NCI-H526 (cell line): ENCODE measurements at regions not wholly inside any gene's neighbourhood (a gene's known extent, or its start where the extent isn't known, plus 50 kb on each side); places are given as distances from the start of the nearest gene placed in this dataset.

Source experiments
- DNase-seq, 2 experiments: peaks; one replicate each; lab custom pipeline; 2025; lab: John Stamatoyannopoulos, UW

DNA sequence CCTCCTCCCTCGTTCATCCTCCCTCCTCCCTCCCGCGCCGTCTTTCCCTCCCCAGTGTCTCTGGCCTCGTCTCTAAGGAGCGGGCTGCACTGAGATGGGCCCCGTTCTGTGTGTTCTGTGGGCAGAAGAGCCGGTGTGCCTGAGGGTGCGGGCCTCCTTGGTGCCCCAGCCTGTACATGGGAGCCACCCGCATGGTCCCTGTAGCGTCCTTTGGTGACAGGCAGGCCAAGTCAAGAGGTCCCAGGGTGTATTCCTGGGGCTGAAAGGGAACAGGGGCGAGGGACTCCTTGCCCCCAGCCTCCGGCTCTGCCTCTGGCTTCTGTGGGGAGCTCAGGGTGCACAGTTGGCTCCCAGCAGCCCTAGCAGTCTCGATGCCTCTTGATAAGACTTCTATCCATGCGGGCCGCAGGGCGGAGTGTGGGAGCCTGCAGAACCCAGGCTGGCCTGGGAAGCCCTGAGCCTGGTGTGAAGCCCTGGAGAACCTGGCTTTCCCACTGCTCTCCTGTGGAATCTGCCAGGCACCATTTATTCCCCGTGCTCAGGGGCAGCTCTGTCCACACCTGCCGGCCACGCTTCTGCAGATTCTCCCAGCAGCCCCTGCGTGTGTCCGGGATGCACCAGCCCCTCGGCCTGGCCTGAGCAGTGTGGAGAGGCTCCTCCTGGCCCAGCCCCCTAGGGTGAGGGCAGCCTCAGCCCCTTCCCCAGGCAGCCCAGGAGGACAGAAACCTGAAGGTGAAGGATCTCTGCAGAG lies 181.3 kb downstream of the KIF26A start:
- no peak for DNase-seq

DNA sequence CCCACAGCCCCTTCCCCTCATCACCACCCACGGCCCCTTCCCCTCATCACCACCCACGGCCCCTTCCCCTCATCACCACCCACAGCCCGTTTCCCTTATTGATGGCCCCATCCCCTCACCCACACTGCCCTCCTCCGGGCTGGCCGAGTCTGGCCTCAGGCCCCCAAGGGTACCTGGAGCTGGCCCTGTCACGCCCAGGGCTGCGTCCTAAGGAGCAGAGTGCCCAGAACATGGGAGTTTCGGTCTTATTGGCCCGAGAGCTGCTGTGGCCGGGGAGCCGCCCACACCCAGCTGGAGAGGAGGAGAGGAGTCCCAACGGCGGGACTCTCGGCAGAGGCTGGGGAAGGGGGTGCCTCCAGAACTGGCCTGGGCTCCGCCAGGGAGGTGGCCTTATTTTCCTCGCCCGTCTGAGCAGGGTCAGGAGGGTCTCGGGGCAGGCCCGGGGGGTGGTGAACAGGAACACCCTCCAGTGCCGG lies 182.3 kb downstream of the KIF26A start:
- no peak for DNase-seq

- DNase-seq: no peak
Measured at GRCh38 chr14:104321088-104321801, 182.9 kb downstream of the KIF26A start.

- DNase-seq: no peak
Measured at GRCh38 chr14:104321802-104322130, 183.4 kb downstream of the KIF26A start.

DNA sequence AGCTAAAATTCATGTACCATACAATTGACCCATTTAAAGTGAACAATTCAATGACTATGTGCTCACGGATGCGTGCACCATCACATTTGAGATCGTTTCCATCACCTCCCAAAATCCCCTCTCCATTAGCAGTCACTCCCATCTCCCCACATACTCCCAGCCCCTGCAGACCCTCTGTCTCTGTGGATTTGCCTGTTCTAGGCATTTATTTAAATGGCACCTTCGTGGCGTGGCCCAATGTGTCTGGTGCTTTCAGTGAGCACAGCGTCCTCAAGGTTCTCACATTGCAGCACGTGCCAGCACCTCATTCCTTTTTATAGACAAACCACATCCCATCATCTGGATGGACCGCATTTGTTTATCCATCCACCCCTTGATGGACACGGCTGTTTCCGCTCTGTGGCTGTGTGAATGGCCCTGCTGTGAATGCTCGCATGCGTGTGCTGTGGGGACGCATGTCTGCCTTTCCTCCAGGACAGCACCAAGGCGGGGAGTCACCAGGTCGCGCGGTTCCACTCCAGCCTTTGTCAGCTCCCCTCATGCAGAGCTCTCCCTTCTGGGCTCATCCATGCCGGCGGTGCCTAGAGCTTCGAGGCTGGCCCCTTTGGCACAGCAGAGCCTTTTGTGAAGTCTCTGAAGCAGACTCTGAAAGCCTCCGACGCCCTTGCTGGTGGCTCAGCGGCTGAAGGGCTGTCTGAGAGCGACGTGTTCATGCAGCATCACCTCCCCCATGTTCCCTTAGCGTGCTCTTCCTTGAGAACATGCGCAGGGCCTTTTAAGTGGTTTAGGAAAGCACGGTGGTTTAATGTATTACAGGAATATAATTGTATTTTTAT lies 184.4 kb downstream of the KIF26A start:
- DNase-seq: no peak

DNA sequence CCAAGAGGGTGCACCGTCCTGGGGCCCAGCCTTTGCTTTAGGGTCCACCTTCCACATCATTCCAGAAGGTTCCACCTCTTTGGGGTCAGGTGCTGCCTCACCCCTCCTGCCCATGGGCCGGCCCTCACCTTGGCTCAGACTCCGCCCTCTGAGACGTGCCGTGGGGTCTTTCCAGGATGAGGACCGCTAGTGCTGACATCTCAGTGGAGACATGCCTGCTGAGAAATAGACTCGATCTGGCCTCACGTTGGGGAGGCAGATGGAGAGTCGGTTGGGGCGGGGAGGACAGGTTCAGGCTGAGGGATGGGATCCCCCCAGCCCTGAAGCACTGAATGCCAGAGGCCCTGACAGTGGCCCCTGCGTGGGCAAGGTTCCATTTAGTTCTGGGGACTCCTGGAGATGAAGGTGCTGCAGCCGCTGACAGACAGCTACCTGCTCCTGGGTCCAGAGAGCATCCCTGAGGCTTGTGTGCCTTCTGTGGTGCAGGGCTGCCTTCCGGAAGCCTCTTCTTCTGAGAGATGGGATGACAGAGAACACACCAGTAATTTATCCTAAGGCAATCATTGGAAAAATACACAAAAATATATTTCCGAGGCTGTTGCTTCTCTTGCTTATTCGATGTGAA lies 185.3 kb downstream of the KIF26A start:
- DNase-seq: no peak

GRCh38 chr14:104326848-104327247 lies 188.5 kb downstream of the KIF26A start:
- DNase-seq: no peak

- no peak for DNase-seq
Measured at GRCh38 chr14:104328607-104329006, 190.2 kb downstream of the KIF26A start.

GRCh38 chr14:104329793-104330192 lies 191.4 kb downstream of the KIF26A start:
- no peak for DNase-seq

DNA sequence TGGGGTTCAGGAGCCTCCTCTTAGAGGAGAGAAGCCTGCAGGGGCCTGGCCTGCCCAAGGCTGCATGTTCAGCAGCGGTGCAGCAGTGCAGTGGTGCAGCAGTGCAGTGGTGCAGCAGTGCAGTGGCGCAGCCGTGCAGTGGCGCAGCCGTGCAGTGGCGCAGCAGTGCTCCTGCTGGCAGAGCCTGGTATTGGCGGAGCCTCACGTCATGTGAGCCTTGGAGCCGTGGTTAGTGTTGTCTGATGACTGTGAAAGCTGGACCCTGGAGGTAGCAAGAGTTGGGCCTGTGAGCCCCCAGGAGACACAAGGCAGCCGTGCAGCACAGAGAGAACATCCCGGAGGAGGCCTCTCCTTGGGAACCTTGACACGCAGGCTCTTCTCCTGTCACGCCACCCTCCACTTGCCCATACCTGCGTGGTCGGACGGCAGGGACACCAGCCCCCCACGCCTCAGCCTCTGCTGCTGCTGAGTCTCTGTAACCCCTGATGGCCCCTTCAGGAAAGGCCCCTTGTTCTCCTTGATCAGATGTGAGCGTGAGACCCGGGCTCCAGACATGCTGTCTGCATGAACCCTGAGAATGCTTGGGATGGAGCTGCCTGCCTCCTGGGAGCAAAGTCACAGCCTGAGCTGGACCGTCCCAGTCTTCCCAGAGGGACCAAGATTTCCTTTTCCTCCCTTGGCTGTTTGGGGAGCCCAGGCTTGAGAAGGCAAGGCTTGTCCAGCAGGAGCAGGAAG lies 193.7 kb downstream of the KIF26A start:
- DNase-seq: no peak

DNA sequence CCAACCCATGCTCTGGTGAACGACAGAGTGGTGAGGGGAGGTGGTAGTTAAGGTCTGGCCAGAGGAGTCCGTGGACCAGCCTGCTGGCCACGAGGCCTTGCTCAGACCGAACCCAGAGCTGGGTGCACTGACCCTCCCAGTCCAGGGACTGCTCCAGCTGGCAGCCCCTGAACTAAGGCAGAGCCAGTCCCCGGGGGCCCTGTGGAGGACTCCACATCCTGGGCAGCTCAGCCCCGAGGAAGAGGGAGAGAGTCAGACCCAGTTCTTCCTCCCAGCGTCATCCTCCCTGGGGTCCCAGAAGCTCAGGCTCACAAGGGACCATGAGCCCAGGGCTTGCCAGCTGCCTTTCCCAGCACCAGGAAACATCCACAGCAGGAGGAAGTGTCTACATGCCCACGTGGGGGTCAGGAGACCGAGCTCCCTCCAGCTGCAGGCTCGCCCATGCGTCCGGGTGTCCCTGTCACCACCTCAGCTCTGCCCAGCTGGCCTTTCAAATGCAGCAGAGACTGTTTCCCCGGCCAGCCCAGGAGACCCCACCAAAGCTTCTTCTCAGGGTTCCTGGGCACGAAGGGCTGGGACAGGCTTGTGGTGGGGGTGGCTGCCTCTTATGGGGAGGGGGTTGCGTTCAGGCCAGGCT lies 194.4 kb downstream of the KIF26A start:
- DNase-seq: no peak

GRCh38 chr14:104333646-104334423 lies 195.4 kb downstream of the KIF26A start:
- no peak for DNase-seq

GRCh38 chr14:104334424-104335161 lies 196.2 kb downstream of the KIF26A start:
- DNase-seq: no peak

- DNase-seq: no peak
Measured at GRCh38 chr14:104335176-104335575, 196.8 kb downstream of the KIF26A start.

GRCh38 chr14:104335611-104336010 lies 197.2 kb downstream of the KIF26A start:
- DNase-seq: no peak

DNA sequence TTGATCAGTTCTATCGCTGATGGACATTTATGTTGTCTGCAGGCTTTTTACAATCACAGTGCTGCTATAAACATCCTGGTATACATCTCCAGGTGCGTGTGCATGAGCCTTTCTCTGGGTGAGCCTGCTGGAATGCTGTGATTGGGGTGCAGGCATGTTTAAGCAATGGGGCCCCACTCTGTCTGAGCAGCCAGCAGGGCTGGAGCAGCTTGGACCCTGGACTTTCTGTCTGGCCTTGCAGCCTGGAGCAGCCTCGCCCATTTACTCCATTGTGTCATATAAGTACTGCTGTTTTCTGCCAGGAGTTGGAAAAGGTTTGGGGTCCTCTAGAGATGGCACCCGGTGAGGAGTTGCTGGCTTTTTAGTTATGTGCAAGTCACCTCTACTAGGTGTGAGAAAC lies 199.0 kb downstream of the KIF26A start:
- DNase-seq: no peak

- DNase-seq: no peak
Measured at GRCh38 chr14:104339361-104339760, 201.0 kb downstream of the KIF26A start.

- DNase-seq: no peak
Measured at GRCh38 chr14:104339829-104340228, 201.4 kb downstream of the KIF26A start.
